ENCODE measurements at regions not wholly inside any gene's neighbourhood (a gene's known extent, or its start where the extent isn't known, plus 50 kb on each side); places are given as distances from the start of the nearest gene placed in this dataset.

- TF ChIP-seq POLR2AphosphoS5 (IDR thresholded peaks at IDR 0.05; ENCODE audit: low read depth, low read length) (no peak), CTCF (IDR thresholded peaks at IDR 0.05 in 2 of 3, conservative IDR thresholded peaks at IDR 0.05 in 1 of 3; ENCODE audit: borderline replicate concordance in 1 of 3, insufficient read depth in 1 of 3, low read depth in 2 of 3, low read length in 2 of 3) (no peak), POLR2A (IDR thresholded peaks at IDR 0.05; ENCODE audit: borderline replicate concordance, extremely low read depth, insufficient read depth, insufficient read length) (no peak), TCF7L2 (IDR thresholded peaks at IDR 0.05; ENCODE audit: borderline replicate concordance, extremely low read depth, insufficient read depth, insufficient read length) (no peak), EGR1 (IDR thresholded peaks at IDR 0.05; ENCODE audit: low read depth) (no peak), EZH2 (IDR thresholded peaks at IDR 0.05) (no peak), REST (IDR thresholded peaks at IDR 0.05; ENCODE audit: low read depth) (no peak), FOSL1 (IDR thresholded peaks at IDR 0.05; ENCODE audit: low read depth) (no peak), ZNF274 (IDR thresholded peaks at IDR 0.05; ENCODE audit: low read depth, low read length) (no peak), SIN3A (IDR thresholded peaks at IDR 0.05; ENCODE audit: low read depth) (no peak), EZH2phosphoT487 (IDR thresholded peaks at IDR 0.05; ENCODE audit: borderline replicate concordance) (no peak), JUND (IDR thresholded peaks at IDR 0.05) (no peak), CEBPB (IDR thresholded peaks at IDR 0.05; ENCODE audit: low read depth) (no peak), YY1 (IDR thresholded peaks at IDR 0.05; ENCODE audit: extremely low read depth, insufficient replicate concordance, low read depth, low read length) (no peak)
These were observed 378.1 kb upstream of the SORCS1 start for GRCh38 chr10:107542607-107543006.

Measured in HCT116 (cell line).